Stomach (tissue), 4 donors: ENCODE measurements at regions not wholly inside any gene's neighbourhood (a gene's known extent, or its start where the extent isn't known, plus 50 kb on each side); places are given as distances from the start of the nearest gene placed in this dataset.

Experiments used
- CTCF ChIP-seq, 7 experiments: fragments of 450-650 bp in 4 of 7; fragments of 200-600 bp in 3 of 7; sonication (generic) in 3 of 7; IDR thresholded peaks; one replicate each; pipeline ENCODE4 v1.5.1; 2016 to 2019; ENCODE audit warnings: antibody characterized with exemption in 7 of 7, control low read depth in 2 of 7, mild to moderate bottlenecking in 1 of 7
- POLR2A ChIP-seq, 4 donors: fragments of 450-650 bp; IDR thresholded peaks; one replicate each; pipeline ENCODE4 v1.6.1; 2016; ENCODE audit warnings: antibody characterized with exemption in 4 of 4, control low read depth in 2 of 4, mild to moderate bottlenecking in 1 of 4, moderate library complexity in 1 of 4
- POLR2AphosphoS5 ChIP-seq, 3 donors: sonication (generic); formaldehyde crosslinking; IDR thresholded peaks; one replicate each; pipeline ENCODE4 v1.6.1; 2016; ENCODE audit warnings: antibody characterized with exemption in 3 of 3

- no peak for TF ChIP-seq CTCF (IDR thresholded peaks at IDR 0.05)
- no peak for TF ChIP-seq POLR2AphosphoS5 (IDR thresholded peaks at IDR 0.05)
- no peak for TF ChIP-seq POLR2A (IDR thresholded peaks at IDR 0.05)
Observed at GRCh38 chr1:106749491-106749890, 307.0 kb upstream of the PRMT6 start.
